ENCODE measurements at regions not wholly inside any gene's neighbourhood (a gene's known extent, or its start where the extent isn't known, plus 50 kb on each side); places are given as distances from the start of the nearest gene placed in this dataset.

DNA sequence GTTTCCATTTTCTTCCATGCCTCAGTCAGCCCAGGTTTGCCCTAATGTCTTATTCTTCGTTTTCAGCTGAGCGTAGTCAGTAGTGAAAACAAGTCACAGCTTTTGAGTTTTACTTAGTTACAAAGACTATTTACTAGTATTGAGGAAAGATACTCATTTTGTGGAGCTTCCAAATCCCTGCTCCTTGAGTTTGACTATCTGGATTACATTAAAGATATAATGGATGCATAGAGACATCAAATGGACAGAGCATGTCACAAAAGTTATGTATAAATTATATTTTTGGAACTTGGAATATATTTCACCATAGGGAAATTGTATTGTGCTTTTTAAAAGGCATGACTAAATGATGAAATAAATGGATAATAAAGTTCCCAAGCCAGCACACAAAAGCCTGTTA lies 54.6 kb upstream of the AKAP13 start:
- DNase-seq (ENCODE audit: low read depth, low spot score) (no peak), ATAC-seq (no peak), FAIRE-seq (no peak)
- intact Hi-C loops (cut with micrococcal nuclease; ENCODE audit: unreplicated experiment) (loop anchor here (5.0 kb wide), 1 partner anchor 256 kb away; no protein-coding TSS in a partner anchor), in situ Hi-C loops (cut with MboI) (no loop called here)
- 24% methylated on average over 2 of the region's 2 CpGs for WGBS (ENCODE audit: insufficient coverage, insufficient replicate concordance, low lambda C conversion rate, missing lambda C conversion rate)
- CTCF ChIA-PET, result interaction anchor here (1.7 to 7.7 kb wide), 5 partner anchors 10 to 179 kb away, joined by 5 to 115 read pairs (median 42); no protein-coding TSS in a partner anchor
- H2AFZ ChIP-seq (ENCODE audit: control insufficient read depth, low read depth, low read length), result no peak overlapping the region
- no peaks in the 10 kb centered on the region for H3K27me3 ChIP-seq (replicated peaks in 1 of 2; ENCODE audit: control insufficient read depth in 2 of 2, insufficient read depth in 2 of 2, low read length in 1 of 2)
- BruUV-seq (replicated peaks), result no TSS peak
- H4K20me1 ChIP-seq (ENCODE audit: control insufficient read depth, insufficient read depth), result no peaks in the 10 kb centered on the region
- POLR2A ChIA-PET, result interaction anchor here (0.8 to 1.6 kb wide), 2 partner anchors 13 to 79 kb away, joined by 3 to 4 read pairs; no protein-coding TSS in a partner anchor
- H3K36me3 ChIP-seq (ENCODE audit: control insufficient read depth in 2 of 2, insufficient read depth in 2 of 2, low read length in 1 of 2), result no peaks in the 10 kb centered on the region
- H3K27ac ChIP-seq (ENCODE audit: control insufficient read depth, insufficient read depth), result no peak overlapping the region
- RAD21 ChIA-PET (ENCODE audit: unreplicated experiment), result interaction anchor here (0.6 to 1.8 kb wide), 2 partner anchors 13 to 160 kb away, joined by 3 to 6 read pairs; no protein-coding TSS in a partner anchor
- H3K9me3 ChIP-seq (replicated peaks; ENCODE audit: control insufficient read depth, insufficient read depth, low read length), result peaks cover 2% of the 10 kb centered on the region; the same call in 1 of the 3 replicates
- no peak overlapping the region for H3K4me2 ChIP-seq (ENCODE audit: control insufficient read depth, insufficient read depth)
- SMC1A ChIA-PET (ENCODE audit: uncharacterized antibody, unreplicated experiment), result interaction anchor here (1.0 to 9.2 kb wide), 7 partner anchors 10 to 163 kb away, joined by 3 to 177 read pairs (median 3); no protein-coding TSS in a partner anchor
- no peak overlapping the region for H3K9ac ChIP-seq (ENCODE audit: control insufficient read depth, insufficient read depth, low read length)
- no peaks in the 10 kb centered on the region for H3K79me2 ChIP-seq (ENCODE audit: control insufficient read depth, insufficient read depth, low read length)
- peaks cover 32% of the 10 kb centered on the region for H3K4me1 ChIP-seq (ENCODE audit: control insufficient read depth, insufficient read depth, low read length)
- H3K4me3 ChIP-seq, result no peak overlapping the region
- TF ChIP-seq KDM1A (IDR thresholded peaks at IDR 0.05; ENCODE audit: borderline replicate concordance) (no peak), KLF5 (IDR thresholded peaks at IDR 0.05; ENCODE audit: partially characterized antibody) (no peak), SIX5 (IDR thresholded peaks at IDR 0.05; ENCODE audit: low read depth, low read length, severe bottlenecking) (no peak), HDAC2 (IDR thresholded peaks at IDR 0.05) (no peak), BACH1 (IDR thresholded peaks at IDR 0.05; ENCODE audit: borderline replicate concordance) (no peak), KAT2A (conservative IDR thresholded peaks at IDR 0.05; ENCODE audit: control insufficient read depth, low read depth, low read length) (no peak), HDAC6 (IDR thresholded peaks at IDR 0.05; ENCODE audit: unreplicated experiment) (no peak), SRF (IDR thresholded peaks at IDR 0.05; ENCODE audit: low read depth in 2 of 2, low read length in 2 of 2) (no peak)
- TF ChIP-seq, protein P1, sequence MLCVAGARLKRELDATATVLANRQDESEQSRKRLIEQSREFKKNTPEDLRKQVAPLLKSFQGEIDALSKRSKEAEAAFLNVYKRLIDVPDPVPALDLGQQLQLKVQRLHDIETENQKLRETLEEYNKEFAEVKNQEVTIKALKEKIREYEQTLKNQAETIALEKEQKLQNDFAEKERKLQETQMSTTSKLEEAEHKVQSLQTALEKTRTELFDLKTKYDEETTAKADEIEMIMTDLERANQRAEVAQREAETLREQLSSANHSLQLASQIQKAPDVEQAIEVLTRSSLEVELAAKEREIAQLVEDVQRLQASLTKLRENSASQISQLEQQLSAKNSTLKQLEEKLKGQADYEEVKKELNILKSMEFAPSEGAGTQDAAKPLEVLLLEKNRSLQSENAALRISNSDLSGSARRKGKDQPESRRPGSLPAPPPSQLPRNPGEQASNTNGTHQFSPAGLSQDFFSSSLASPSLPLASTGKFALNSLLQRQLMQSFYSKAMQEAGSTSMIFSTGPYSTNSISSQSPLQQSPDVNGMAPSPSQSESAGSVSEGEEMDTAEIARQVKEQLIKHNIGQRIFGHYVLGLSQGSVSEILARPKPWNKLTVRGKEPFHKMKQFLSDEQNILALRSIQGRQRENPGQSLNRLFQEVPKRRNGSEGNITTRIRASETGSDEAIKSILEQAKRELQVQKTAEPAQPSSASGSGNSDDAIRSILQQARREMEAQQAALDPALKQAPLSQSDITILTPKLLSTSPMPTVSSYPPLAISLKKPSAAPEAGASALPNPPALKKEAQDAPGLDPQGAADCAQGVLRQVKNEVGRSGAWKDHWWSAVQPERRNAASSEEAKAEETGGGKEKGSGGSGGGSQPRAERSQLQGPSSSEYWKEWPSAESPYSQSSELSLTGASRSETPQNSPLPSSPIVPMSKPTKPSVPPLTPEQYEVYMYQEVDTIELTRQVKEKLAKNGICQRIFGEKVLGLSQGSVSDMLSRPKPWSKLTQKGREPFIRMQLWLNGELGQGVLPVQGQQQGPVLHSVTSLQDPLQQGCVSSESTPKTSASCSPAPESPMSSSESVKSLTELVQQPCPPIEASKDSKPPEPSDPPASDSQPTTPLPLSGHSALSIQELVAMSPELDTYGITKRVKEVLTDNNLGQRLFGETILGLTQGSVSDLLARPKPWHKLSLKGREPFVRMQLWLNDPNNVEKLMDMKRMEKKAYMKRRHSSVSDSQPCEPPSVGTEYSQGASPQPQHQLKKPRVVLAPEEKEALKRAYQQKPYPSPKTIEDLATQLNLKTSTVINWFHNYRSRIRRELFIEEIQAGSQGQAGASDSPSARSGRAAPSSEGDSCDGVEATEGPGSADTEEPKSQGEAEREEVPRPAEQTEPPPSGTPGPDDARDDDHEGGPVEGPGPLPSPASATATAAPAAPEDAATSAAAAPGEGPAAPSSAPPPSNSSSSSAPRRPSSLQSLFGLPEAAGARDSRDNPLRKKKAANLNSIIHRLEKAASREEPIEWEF (IDR thresholded peaks at IDR 0.05; ENCODE audit: insufficient replicate concordance, low read depth, low read length), result no peak
- TF ChIP-seq, protein P2, sequence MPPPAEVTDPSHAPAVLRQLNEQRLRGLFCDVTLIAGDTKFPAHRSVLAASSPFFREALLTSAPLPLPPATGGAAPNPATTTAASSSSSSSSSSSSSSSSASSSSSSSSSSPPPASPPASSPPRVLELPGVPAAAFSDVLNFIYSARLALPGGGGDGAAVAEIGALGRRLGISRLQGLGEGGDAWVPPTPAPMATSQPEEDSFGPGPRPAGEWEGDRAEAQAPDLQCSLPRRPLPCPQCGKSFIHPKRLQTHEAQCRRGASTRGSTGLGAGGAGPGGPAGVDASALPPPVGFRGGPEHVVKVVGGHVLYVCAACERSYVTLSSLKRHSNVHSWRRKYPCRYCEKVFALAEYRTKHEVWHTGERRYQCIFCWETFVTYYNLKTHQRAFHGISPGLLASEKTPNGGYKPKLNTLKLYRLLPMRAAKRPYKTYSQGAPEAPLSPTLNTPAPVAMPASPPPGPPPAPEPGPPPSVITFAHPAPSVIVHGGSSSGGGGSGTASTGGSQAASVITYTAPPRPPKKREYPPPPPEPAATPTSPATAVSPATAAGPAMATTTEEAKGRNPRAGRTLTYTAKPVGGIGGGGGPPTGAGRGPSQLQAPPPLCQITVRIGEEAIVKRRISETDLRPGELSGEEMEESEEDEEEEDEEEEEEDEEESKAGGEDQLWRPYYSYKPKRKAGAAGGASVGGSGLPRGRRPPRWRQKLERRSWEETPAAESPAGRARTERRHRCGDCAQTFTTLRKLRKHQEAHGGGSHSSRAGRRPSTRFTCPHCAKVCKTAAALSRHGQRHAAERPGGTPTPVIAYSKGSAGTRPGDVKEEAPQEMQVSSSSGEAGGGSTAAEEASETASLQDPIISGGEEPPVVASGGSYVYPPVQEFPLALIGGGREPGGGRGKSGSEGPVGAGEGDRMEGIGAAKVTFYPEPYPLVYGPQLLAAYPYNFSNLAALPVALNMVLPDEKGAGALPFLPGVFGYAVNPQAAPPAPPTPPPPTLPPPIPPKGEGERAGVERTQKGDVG (CRISPR knock-in tag; IDR thresholded peaks at IDR 0.05), result no peak
- TF ChIP-seq, protein P3, sequence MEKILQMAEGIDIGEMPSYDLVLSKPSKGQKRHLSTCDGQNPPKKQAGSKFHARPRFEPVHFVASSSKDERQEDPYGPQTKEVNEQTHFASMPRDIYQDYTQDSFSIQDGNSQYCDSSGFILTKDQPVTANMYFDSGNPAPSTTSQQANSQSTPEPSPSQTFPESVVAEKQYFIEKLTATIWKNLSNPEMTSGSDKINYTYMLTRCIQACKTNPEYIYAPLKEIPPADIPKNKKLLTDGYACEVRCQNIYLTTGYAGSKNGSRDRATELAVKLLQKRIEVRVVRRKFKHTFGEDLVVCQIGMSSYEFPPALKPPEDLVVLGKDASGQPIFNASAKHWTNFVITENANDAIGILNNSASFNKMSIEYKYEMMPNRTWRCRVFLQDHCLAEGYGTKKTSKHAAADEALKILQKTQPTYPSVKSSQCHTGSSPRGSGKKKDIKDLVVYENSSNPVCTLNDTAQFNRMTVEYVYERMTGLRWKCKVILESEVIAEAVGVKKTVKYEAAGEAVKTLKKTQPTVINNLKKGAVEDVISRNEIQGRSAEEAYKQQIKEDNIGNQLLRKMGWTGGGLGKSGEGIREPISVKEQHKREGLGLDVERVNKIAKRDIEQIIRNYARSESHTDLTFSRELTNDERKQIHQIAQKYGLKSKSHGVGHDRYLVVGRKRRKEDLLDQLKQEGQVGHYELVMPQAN (conservative IDR thresholded peaks at IDR 0.05), result no peak
- TF ChIP-seq, protein P4, sequence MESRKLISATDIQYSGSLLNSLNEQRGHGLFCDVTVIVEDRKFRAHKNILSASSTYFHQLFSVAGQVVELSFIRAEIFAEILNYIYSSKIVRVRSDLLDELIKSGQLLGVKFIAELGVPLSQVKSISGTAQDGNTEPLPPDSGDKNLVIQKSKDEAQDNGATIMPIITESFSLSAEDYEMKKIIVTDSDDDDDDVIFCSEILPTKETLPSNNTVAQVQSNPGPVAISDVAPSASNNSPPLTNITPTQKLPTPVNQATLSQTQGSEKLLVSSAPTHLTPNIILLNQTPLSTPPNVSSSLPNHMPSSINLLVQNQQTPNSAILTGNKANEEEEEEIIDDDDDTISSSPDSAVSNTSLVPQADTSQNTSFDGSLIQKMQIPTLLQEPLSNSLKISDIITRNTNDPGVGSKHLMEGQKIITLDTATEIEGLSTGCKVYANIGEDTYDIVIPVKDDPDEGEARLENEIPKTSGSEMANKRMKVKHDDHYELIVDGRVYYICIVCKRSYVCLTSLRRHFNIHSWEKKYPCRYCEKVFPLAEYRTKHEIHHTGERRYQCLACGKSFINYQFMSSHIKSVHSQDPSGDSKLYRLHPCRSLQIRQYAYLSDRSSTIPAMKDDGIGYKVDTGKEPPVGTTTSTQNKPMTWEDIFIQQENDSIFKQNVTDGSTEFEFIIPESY (IDR thresholded peaks at IDR 0.05), result no peak

Data from GM12878 (cell line).